IMR-90 (cell line): ENCODE measurements at regions not wholly inside any gene's neighbourhood (a gene's known extent, or its start where the extent isn't known, plus 50 kb on each side); places are given as distances from the start of the nearest gene placed in this dataset.

ENCODE experiments used
- CHD1 ChIP-seq: IDR thresholded peaks from 2 replicates; pipeline ENCODE4 v1.6.1; 2012; ENCODE audit warnings: low read depth, low read length, improper control_type of control experiment
- FOS ChIP-seq: fragments of 150-350 bp; IDR thresholded peaks from 2 replicates; pipeline ENCODE4 v1.6.1; 2016; ENCODE audit warnings: low read depth, low read length
- RAD21 ChIP-seq: IDR thresholded peaks from 2 replicates; pipeline ENCODE4 v1.6.1; 2012; ENCODE audit warnings: low read length, improper control_type of control experiment
- RCOR1 ChIP-seq: IDR thresholded peaks from 2 replicates; pipeline ENCODE4 v1.6.1; 2012; ENCODE audit warnings: mild to moderate bottlenecking, low read length, improper control_type of control experiment; ENCODE audit not compliant: insufficient replicate concordance
- TF ChIP-seq, protein P1 (sequence below): conservative IDR thresholded peaks from 2 replicates; pipeline ENCODE4 v1.5.1; 2012; ENCODE audit warnings: mild to moderate bottlenecking, low read depth, low read length, improper control_type of control experiment

DNA sequence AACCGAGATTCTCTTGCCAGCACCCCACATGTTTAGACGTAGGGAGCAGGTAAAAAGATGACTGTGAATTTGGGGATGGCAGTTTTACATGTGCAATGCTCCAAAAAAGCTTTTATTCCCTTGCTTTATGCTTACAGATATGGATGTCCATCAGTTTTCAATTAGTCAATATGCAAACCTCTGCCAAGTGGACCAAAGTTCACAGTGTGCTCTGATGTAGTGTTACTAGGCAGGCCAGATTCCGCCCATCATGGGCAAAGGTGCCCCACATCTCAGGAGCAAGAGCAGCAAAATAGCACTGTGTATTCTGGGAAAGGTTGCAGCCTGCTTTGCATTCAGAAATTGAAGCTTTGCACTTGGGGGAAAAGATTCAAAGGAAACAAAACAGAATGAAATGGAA lies 329.7 kb upstream of the ZEB2 start:
- TF ChIP-seq, protein P1, sequence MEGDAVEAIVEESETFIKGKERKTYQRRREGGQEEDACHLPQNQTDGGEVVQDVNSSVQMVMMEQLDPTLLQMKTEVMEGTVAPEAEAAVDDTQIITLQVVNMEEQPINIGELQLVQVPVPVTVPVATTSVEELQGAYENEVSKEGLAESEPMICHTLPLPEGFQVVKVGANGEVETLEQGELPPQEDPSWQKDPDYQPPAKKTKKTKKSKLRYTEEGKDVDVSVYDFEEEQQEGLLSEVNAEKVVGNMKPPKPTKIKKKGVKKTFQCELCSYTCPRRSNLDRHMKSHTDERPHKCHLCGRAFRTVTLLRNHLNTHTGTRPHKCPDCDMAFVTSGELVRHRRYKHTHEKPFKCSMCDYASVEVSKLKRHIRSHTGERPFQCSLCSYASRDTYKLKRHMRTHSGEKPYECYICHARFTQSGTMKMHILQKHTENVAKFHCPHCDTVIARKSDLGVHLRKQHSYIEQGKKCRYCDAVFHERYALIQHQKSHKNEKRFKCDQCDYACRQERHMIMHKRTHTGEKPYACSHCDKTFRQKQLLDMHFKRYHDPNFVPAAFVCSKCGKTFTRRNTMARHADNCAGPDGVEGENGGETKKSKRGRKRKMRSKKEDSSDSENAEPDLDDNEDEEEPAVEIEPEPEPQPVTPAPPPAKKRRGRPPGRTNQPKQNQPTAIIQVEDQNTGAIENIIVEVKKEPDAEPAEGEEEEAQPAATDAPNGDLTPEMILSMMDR = no peak
- TF ChIP-seq RCOR1 = no peak
- TF ChIP-seq FOS = no peak
- no peak for TF ChIP-seq CHD1
- TF ChIP-seq RAD21 = no peak
